ENCODE measurements at regions not wholly inside any gene's neighbourhood (a gene's known extent, or its start where the extent isn't known, plus 50 kb on each side); places are given as distances from the start of the nearest gene placed in this dataset.

- Histone ChIP-seq H3K9ac (ENCODE audit: low read length) (no peak overlapping the region), H3K9me2 (replicated peaks; ENCODE audit: insufficient read depth, low read length) (no peaks in the 10 kb centered on the region), H3K79me2 (ENCODE audit: low read length) (no peaks in the 10 kb centered on the region), H4K20me1 (ENCODE audit: insufficient read depth, low read length) (no peaks in the 10 kb centered on the region), H3K27ac (ENCODE audit: low read length) (no peak overlapping the region), H3K4me3 (ENCODE audit: low read length) (no peak overlapping the region), H3K4me1 (ENCODE audit: low read length) (no peaks in the 10 kb centered on the region), H3K36me3 (replicated peaks; ENCODE audit: insufficient read depth, low read length) (no peaks in the 10 kb centered on the region), H3K27me3 (replicated peaks; ENCODE audit: insufficient read depth, low read length) (no peaks in the 10 kb centered on the region), H3K4me2 (ENCODE audit: low read depth, low read length) (no peak overlapping the region), H3K9me3 (replicated peaks; ENCODE audit: insufficient read depth, low read length) (no peaks in the 10 kb centered on the region), H3F3A (ENCODE audit: insufficient read depth, low read length) (no peaks in the 10 kb centered on the region), H2AFZ (ENCODE audit: low read length) (no peak overlapping the region)
- no peak for TF ChIP-seq EZH2phosphoT487 (IDR thresholded peaks at IDR 0.05; ENCODE audit: low read length)
- no peak for TF ChIP-seq CTCF (IDR thresholded peaks at IDR 0.05; ENCODE audit: low read length)
- TF ChIP-seq EZH2 (optimal IDR thresholded peaks at IDR 0.05; ENCODE audit: low read depth, low read length) = no peak
- DNase-seq = no peak
Observed at GRCh38 chr1:189811960-189812359, 665.7 kb downstream of the BRINP3 start.

- no peaks in the 10 kb centered on the region for H3K79me2 ChIP-seq (ENCODE audit: low read length)
- no peaks in the 10 kb centered on the region for H3K9me2 ChIP-seq (replicated peaks; ENCODE audit: insufficient read depth, low read length)
- no peak overlapping the region for H3K4me3 ChIP-seq (ENCODE audit: low read length)
- no peaks in the 10 kb centered on the region for H3K9me3 ChIP-seq (replicated peaks; ENCODE audit: insufficient read depth, low read length)
- H3K27ac ChIP-seq (ENCODE audit: low read length) = no peak overlapping the region
- H3F3A ChIP-seq (ENCODE audit: insufficient read depth, low read length) = no peaks in the 10 kb centered on the region
- H4K20me1 ChIP-seq (ENCODE audit: insufficient read depth, low read length) = no peaks in the 10 kb centered on the region
- TF ChIP-seq CTCF (IDR thresholded peaks at IDR 0.05; ENCODE audit: low read length) (no peak), EZH2phosphoT487 (IDR thresholded peaks at IDR 0.05; ENCODE audit: low read length) (no peak), EZH2 (optimal IDR thresholded peaks at IDR 0.05; ENCODE audit: low read depth, low read length) (no peak)
- H3K4me2 ChIP-seq (ENCODE audit: low read depth, low read length) = no peak overlapping the region
- H3K4me1 ChIP-seq (ENCODE audit: low read length) = no peaks in the 10 kb centered on the region
- DNase-seq = no peak
- no peaks in the 10 kb centered on the region for H3K27me3 ChIP-seq (replicated peaks; ENCODE audit: insufficient read depth, low read length)
- H2AFZ ChIP-seq (ENCODE audit: low read length) = no peak overlapping the region
- H3K36me3 ChIP-seq (replicated peaks; ENCODE audit: insufficient read depth, low read length) = no peaks in the 10 kb centered on the region
- no peak overlapping the region for H3K9ac ChIP-seq (ENCODE audit: low read length)
Observed at GRCh38 chr1:189816558-189816957, 661.1 kb downstream of the BRINP3 start.

GRCh38 chr1:189819751-189820150 is 657.9 kb downstream of the BRINP3 start:
- no peak overlapping the region for H3K4me3 ChIP-seq (ENCODE audit: low read length)
- DNase-seq = no peak
- H3K27me3 ChIP-seq (replicated peaks; ENCODE audit: insufficient read depth, low read length) = no peaks in the 10 kb centered on the region
- no peaks in the 10 kb centered on the region for H3K79me2 ChIP-seq (ENCODE audit: low read length)
- no peak overlapping the region for H2AFZ ChIP-seq (ENCODE audit: low read length)
- no peak for TF ChIP-seq EZH2phosphoT487 (IDR thresholded peaks at IDR 0.05; ENCODE audit: low read length)
- no peak for TF ChIP-seq EZH2 (optimal IDR thresholded peaks at IDR 0.05; ENCODE audit: low read depth, low read length)
- no peak for TF ChIP-seq CTCF (IDR thresholded peaks at IDR 0.05; ENCODE audit: low read length)
- no peak overlapping the region for H3K4me2 ChIP-seq (ENCODE audit: low read depth, low read length)
- H3F3A ChIP-seq (ENCODE audit: insufficient read depth, low read length) = no peaks in the 10 kb centered on the region
- no peaks in the 10 kb centered on the region for H3K36me3 ChIP-seq (replicated peaks; ENCODE audit: insufficient read depth, low read length)
- no peaks in the 10 kb centered on the region for H4K20me1 ChIP-seq (ENCODE audit: insufficient read depth, low read length)
- H3K9me2 ChIP-seq (replicated peaks; ENCODE audit: insufficient read depth, low read length) = no peaks in the 10 kb centered on the region
- H3K27ac ChIP-seq (ENCODE audit: low read length) = no peak overlapping the region
- H3K9ac ChIP-seq (ENCODE audit: low read length) = no peak overlapping the region
- no peaks in the 10 kb centered on the region for H3K4me1 ChIP-seq (ENCODE audit: low read length)
- H3K9me3 ChIP-seq (replicated peaks; ENCODE audit: insufficient read depth, low read length) = no peaks in the 10 kb centered on the region

Data from MM.1S (cell line).